HepG2 (cell line): ENCODE measurements at regions not wholly inside any gene's neighbourhood (a gene's known extent, or its start where the extent isn't known, plus 50 kb on each side); places are given as distances from the start of the nearest gene placed in this dataset.

Experiments
- ATAC-seq: fragments of 200-7000 bp; cut with Tn5 transposase; 3 replicates; pipeline ENCODE4 v1.9.1; 2020; ENCODE audit warnings: mild to moderate bottlenecking, moderate library complexity
- BruUV-seq: library from RNA; stranded (reverse); fragments of 400-500 nt; replicated peaks from 2 replicates; lab custom pipeline; 2021; lab: Mats Ljungman, UMichigan
- CTCF ChIA-PET: fragments of 300-600 bp; formaldehyde crosslinking; extraction: SDS; loops from one replicate; lab custom pipeline; 2021; ENCODE audit warnings: low total read pairs, inconsistent platforms, low intra/inter-chr PET ratio; lab: Yijun Ruan, JAX
- POLR2A ChIA-PET: fragments of 350-600 bp; sonication (Branson Sonifier 250); formaldehyde crosslinking; loops from one replicate; lab custom pipeline; 2020; ENCODE audit warnings: antibody characterized with exemption, inconsistent platforms; lab: Yijun Ruan, JAX
- DNase-seq: peaks from one replicate; pipeline ENCODE4 v3.0.0-alpha.2; 2015; ENCODE audit warnings: low spot score
- FAIRE-seq: peaks from 3 replicates; lab custom pipeline; 2011; peaks lifted over from hg19 to GRCh38; lab: Jason Lieb, UNC
- H2AFZ ChIP-seq: one replicate; pipeline ENCODE4 v1.6.1; 2011; ENCODE audit warnings: low read length, inconsistent platforms
- H3K27ac ChIP-seq: fragments of 300-600 bp; 3 replicates; pipeline ENCODE4 v1.8.0; 2011; ENCODE audit warnings: mixed run types, mild to moderate bottlenecking, mixed read lengths, low read length, inconsistent platforms; ENCODE audit not compliant: insufficient read depth; ENCODE audit errors: extremely low read length
- H3K27me3 ChIP-seq, 2 experiments: fragments of 200-600 bp in 1 of 2; 2 replicates in 1 of 2; 3 replicates in 1 of 2; pipeline versions ENCODE4 v1.6.0 to v1.8.0; 2011; ENCODE audit warnings: low read length in 2 of 2, mild to moderate bottlenecking in 2 of 2, moderate library complexity in 2 of 2, inconsistent platforms in 1 of 2; ENCODE audit not compliant: insufficient read depth in 2 of 2, control insufficient read depth in 1 of 2
- H3K36me3 ChIP-seq, 2 experiments: fragments of 200-600 bp in 1 of 2; replicated peaks in 1 of 2; 2 replicates in 1 of 2; 3 replicates in 1 of 2; pipeline versions ENCODE4 v1.5.1 to v1.8.0; 2011; ENCODE audit warnings: low read length in 2 of 2, inconsistent platforms in 1 of 2; ENCODE audit not compliant: insufficient read depth in 2 of 2, control insufficient read depth in 1 of 2
- H3K4me1 ChIP-seq: 2 replicates; pipeline ENCODE4 v1.5.1; 2012; ENCODE audit warnings: low read length, inconsistent platforms; ENCODE audit not compliant: insufficient read depth
- H3K4me2 ChIP-seq: 2 replicates; pipeline ENCODE4 v1.6.0; 2011; ENCODE audit warnings: low read depth, low read length, inconsistent platforms
- H3K4me3 ChIP-seq, 3 experiments: fragments of 200-600 bp in 1 of 3; sonication (generic), shearing (Covaris generic) in 1 of 3; replicated peaks in 1 of 3; 2 replicates each; pipeline ENCODE4 v1.5.1; 2011 to 2016; ENCODE audit warnings: low read length in 3 of 3, inconsistent platforms in 2 of 3, low read depth in 2 of 3, mild to moderate bottlenecking in 2 of 3, control low read depth in 1 of 3, mixed read lengths in 1 of 3; ENCODE audit not compliant: insufficient read depth in 1 of 3
- H3K79me2 ChIP-seq: one replicate; pipeline ENCODE4 v1.6.1; 2011; ENCODE audit warnings: low read length, inconsistent platforms; ENCODE audit not compliant: insufficient read depth
- H3K9ac ChIP-seq: 2 replicates; pipeline ENCODE4 v1.6.0; 2011; ENCODE audit warnings: mild to moderate bottlenecking, low read depth, low read length, inconsistent platforms; ENCODE audit not compliant: insufficient read depth
- H3K9me3 ChIP-seq: 2 replicates; pipeline ENCODE4 v1.5.1; 2012; ENCODE audit warnings: mild to moderate bottlenecking, low read length
- H4K20me1 ChIP-seq: 2 replicates; pipeline ENCODE4 v1.6.0; 2011; ENCODE audit warnings: inconsistent platforms, mild to moderate bottlenecking, low read length, moderate library complexity; ENCODE audit not compliant: insufficient read depth
- KLF6 ChIP-seq: IDR thresholded peaks from 2 replicates; pipeline ENCODE4 v1.8.0; 2016; ENCODE audit warnings: missing biosample characterization, missing genetic modification reagents
- NFAT5 ChIP-seq: sonication (generic); formaldehyde crosslinking; IDR thresholded peaks from 2 replicates; pipeline ENCODE4 v1.4.0; 2020; ENCODE audit warnings: missing genetic modification reagents
- SMC3 ChIP-seq: IDR thresholded peaks from 2 replicates; pipeline ENCODE4 v1.6.1; 2011; ENCODE audit warnings: low read length, improper control_type of control experiment
- ZNF776 ChIP-seq: sonication (generic); formaldehyde crosslinking; IDR thresholded peaks from 2 replicates; pipeline ENCODE4 v1.4.0; 2020; ENCODE audit warnings: mild to moderate bottlenecking, missing genetic modification reagents
- in situ Hi-C: cut with HindIII; loops from 2 replicates; pipeline ENCODE4 v1.10.0; 2017; ENCODE audit warnings: low pct_unique_long_range_greater_than_20kb; ENCODE audit not compliant: extremely low pct_ligation_motif_present
- intact Hi-C: fragments of 100-400 bp; cut with micrococcal nuclease; formaldehyde crosslinking; loops from one replicate; pipeline ENCODE4 v1.10.0; 2022; ENCODE audit not compliant: unreplicated experiment

- no peak for TF ChIP-seq SMC3
- no peak for TF ChIP-seq ZNF776 (CRISPR knock-in tag)
- no peak for TF ChIP-seq NFAT5 (CRISPR knock-in tag)
- TF ChIP-seq KLF6 (CRISPR knock-in tag): no peak
- POLR2A ChIA-PET: no interaction called here
- ATAC-seq: no peak
- FAIRE-seq: no peak
- in situ Hi-C loops: no loop called here
- no peak overlapping the region for H3K27ac ChIP-seq
- H3K4me2 ChIP-seq: no peak overlapping the region
- H3K79me2 ChIP-seq: no peaks in the 10 kb centered on the region
- 0 out of 5 replicates have a peak, but pooled peaks cover 0 to 5% of the 10 kb centered on the region in 2 experiments for H3K27me3 ChIP-seq
- DNase-seq: no peak
- CTCF ChIA-PET: no interaction called here
- H3K4me1 ChIP-seq: no peaks in the 10 kb centered on the region
- H3K36me3 ChIP-seq: no peaks in the 10 kb centered on the region
- no TSS peak for BruUV-seq
- H3K9ac ChIP-seq: no peak overlapping the region
- H4K20me1 ChIP-seq: no peaks in the 10 kb centered on the region
- intact Hi-C loops: no loop called here
- no peak overlapping the region for H2AFZ ChIP-seq
- H3K4me3 ChIP-seq: no peak overlapping the region
- H3K9me3 ChIP-seq: no peaks in the 10 kb centered on the region
Observed at GRCh38 chr4:112801341-112801740, 164.4 kb downstream of the LARP7 start.
